ENCODE measurements at regions not wholly inside any gene's neighbourhood (a gene's known extent, or its start where the extent isn't known, plus 50 kb on each side); places are given as distances from the start of the nearest gene placed in this dataset.
"Not testable (repeated sequence)": the region's sequence is repeated elsewhere in the genome, so short reads cannot be mapped to it uniquely, and the experiment has no call there.

DNA sequence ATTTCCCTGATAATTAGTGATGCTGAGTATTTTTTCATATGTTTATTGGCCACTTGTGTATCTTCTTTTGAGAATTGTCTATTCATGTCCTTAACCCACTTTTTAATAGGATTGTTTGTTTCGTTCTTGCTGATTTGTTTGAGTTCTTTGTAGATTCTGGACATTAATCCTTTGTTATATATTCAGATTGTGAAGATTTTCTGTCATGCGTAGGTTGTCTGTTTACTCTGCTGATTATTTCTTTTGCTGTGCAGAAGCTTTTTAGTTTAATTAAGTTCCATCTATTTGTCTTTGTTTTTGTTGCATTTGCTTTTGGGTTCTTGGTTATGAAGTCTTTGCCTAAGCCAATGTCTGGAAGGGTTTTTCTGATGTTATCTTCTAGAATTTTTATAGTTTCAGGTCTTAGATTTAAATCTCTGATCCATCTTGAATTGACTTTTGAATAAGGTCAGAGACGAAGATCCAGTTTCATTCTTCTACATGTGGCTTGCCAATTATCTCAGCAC, 438.4 kb upstream of the TBL1XR1 start:
- not testable (repeated sequence) for H3K27me3 Mint-ChIP-seq (ENCODE audit: low read depth); H3K9me3 Mint-ChIP-seq; H3K36me3 Mint-ChIP-seq (ENCODE audit: low read depth); H3K27ac Mint-ChIP-seq; H3K4me3 Mint-ChIP-seq; H3K4me1 Mint-ChIP-seq (ENCODE audit: low read depth)

DNA sequence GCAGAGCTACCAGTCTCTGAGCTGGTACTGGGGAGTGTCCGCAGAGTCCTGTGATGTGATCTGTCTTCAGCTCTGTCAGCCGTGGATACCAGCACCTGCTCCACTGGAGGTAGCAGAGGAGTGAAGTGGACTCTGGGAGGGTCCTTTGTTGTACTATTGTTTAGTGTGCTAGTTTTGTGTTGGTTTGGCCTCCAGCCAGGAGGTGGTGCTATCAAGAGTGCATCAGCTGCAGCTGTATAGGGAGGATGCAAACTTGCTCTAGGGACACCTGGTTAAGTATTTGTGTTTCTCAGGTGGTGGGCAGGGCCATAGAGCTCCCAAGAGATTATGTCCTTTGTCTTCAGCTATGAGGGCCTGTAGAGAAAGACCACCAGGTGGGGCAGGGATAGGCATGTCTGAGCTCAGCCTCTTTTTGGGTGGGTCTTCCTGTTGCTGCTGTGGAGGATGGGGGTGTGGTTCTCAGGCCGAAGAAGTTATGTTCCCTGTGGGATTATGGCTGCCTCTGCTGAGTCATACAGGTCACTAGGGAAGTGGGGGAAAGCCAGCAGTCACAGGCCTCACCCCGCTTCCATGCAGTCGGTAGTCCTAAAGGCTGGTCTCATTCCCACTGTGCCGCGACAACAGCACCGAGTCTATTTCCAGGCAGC, 443.2 kb upstream of the TBL1XR1 start:
- no peaks in the 10 kb centered on the region for H3K27me3 Mint-ChIP-seq (ENCODE audit: low read depth)
- no peak overlapping the region for H3K27ac Mint-ChIP-seq
- no peaks in the 10 kb centered on the region for H3K36me3 Mint-ChIP-seq (ENCODE audit: low read depth)
- peaks cover 3% of the 10 kb centered on the region for H3K4me1 Mint-ChIP-seq (ENCODE audit: low read depth)
- H3K4me3 Mint-ChIP-seq = no peak overlapping the region
- peaks cover 10% of the 10 kb centered on the region for H3K9me3 Mint-ChIP-seq

DNA sequence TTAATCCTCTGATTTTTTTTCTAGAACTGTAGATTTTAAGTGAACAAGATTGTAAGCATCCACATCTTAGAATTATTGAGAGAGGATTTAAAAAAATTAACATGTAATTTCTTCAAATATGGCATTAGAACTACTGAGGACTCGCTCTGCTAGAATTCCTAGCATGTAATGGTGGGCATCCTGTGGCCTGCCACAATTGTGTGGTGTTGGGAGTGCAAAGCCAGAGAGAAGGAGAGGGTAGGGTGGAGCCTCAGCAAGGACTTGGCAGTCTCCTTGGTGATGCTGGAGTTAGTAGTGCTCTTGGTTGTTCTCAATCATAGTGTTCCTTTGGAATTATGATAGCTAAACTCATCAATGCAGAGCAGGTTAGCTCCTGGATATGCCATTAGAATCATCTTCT, 443.9 kb upstream of the TBL1XR1 start:
- Mint-ChIP-seq H3K36me3 (ENCODE audit: low read depth) (no peaks in the 10 kb centered on the region), H3K27me3 (ENCODE audit: low read depth) (no peaks in the 10 kb centered on the region), H3K27ac (no peak overlapping the region), H3K9me3 (peaks cover 10% of the 10 kb centered on the region), H3K4me1 (ENCODE audit: low read depth) (peaks cover 3% of the 10 kb centered on the region), H3K4me3 (no peak overlapping the region)

DNA sequence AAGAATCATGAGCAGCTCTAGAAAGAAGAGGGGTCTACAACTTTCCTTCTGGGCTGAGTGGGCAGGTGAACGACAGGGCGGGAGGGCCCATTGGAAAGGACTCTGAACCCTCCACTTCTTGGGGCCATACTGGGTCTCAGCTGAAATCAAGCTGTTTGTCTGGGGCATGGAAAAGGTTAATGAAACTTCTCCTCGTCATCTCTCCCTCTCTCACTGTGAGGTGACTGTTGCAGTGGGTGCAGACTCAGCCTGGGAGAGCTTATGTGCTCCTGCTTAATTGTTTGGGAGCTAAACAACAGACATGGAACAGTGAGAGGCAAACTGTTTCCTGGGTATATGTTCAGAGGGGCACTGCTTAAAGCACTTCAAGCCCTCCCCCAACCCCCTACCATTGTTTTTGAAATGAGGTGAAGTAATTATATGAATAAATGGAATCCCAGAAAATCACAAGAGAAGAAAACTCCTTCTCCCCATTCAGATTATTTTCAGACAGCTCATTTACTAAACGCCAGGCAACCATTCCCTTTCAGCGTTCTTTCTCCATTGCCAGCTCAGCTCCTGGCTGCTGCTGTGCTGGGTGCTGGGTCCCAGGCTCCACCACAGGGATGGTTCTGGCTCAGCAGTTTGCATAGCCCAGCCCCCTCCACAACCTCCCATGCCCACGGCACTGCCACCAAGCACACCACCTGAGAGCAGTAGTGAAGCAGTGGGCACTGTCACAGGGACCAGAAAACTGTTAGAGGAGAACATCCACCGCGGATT, 444.9 kb upstream of the TBL1XR1 start:
- H3K9me3 Mint-ChIP-seq = peaks cover 10% of the 10 kb centered on the region
- H3K27me3 Mint-ChIP-seq (ENCODE audit: low read depth) = no peaks in the 10 kb centered on the region
- H3K36me3 Mint-ChIP-seq (ENCODE audit: low read depth) = no peaks in the 10 kb centered on the region
- H3K4me3 Mint-ChIP-seq = no peak overlapping the region
- H3K27ac Mint-ChIP-seq = no peak overlapping the region
- peaks cover 12% of the 10 kb centered on the region for H3K4me1 Mint-ChIP-seq (ENCODE audit: low read depth)

DNA sequence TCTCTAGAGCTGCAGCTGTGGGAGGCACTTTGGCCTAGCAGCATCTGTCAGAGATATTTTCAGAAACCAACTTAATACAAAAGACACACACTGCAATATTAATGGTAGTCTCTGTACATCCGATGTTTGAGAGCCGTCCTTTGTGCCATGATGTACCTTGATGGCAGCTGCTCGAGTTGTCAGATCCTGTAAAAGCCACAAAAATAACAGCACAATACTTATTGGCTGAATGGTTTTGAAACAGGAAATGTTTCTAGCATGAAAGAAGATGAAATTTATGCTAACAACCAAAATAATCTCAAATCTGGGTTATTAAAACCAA, 445.5 kb upstream of the TBL1XR1 start:
- no peaks in the 10 kb centered on the region for H3K36me3 Mint-ChIP-seq (ENCODE audit: low read depth)
- H3K9me3 Mint-ChIP-seq = peaks cover 10% of the 10 kb centered on the region
- H3K27me3 Mint-ChIP-seq (ENCODE audit: low read depth) = no peaks in the 10 kb centered on the region
- H3K27ac Mint-ChIP-seq = no peak overlapping the region
- peaks cover 17% of the 10 kb centered on the region for H3K4me1 Mint-ChIP-seq (ENCODE audit: low read depth)
- H3K4me3 Mint-ChIP-seq = no peak overlapping the region

DNA sequence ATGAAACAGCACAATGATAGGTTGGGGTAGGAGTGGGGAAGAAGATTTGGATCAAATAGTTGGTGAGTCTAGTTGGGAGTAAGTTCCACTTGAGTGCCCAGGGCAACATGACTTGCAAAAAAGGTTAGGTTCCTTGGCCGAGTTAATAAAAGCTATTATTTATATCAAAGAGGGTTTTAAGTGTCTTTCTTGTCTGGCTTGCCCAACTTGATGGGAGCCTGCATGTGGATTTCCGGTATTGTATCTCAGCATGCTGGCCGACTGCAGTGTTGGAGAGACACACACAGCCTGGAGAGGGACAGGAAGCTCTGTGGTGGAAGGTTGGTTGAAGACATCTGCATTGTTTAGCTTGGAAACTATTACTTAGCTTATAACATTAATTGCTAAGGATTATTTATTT, 449.5 kb upstream of the TBL1XR1 start:
- Mint-ChIP-seq H3K4me3 (no peak overlapping the region), H3K27me3 (ENCODE audit: low read depth) (no peaks in the 10 kb centered on the region), H3K27ac (peak overlapping the region; percentile 41), H3K9me3 (no peaks in the 10 kb centered on the region), H3K4me1 (ENCODE audit: low read depth) (peaks cover 24% of the 10 kb centered on the region), H3K36me3 (ENCODE audit: low read depth) (no peaks in the 10 kb centered on the region)

DNA sequence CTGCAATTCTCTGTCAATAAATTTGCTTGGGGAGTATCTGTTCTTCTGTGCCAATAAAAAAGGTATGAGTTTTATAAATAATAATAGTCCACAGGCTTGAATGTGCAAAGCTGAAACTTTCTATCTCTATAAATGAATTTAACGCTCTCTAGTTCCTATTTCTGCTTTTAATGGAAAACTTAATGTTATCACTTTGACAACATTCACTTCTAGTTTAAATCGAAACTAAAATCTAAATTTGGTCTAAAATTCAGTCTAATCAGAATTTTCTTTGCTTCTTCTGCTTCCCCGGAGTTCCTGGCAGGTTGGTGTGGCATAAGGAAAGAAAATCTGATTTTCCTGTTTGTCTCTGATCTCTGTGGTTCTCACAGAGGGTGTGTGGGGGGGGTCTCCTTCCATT, 450.1 kb upstream of the TBL1XR1 start:
- Mint-ChIP-seq H3K4me3 (peak overlapping the region; percentile 36), H3K27me3 (ENCODE audit: low read depth) (no peaks in the 10 kb centered on the region), H3K9me3 (no peaks in the 10 kb centered on the region), H3K27ac (no peak overlapping the region), H3K36me3 (ENCODE audit: low read depth) (no peaks in the 10 kb centered on the region), H3K4me1 (ENCODE audit: low read depth) (peaks cover 24% of the 10 kb centered on the region)

DNA sequence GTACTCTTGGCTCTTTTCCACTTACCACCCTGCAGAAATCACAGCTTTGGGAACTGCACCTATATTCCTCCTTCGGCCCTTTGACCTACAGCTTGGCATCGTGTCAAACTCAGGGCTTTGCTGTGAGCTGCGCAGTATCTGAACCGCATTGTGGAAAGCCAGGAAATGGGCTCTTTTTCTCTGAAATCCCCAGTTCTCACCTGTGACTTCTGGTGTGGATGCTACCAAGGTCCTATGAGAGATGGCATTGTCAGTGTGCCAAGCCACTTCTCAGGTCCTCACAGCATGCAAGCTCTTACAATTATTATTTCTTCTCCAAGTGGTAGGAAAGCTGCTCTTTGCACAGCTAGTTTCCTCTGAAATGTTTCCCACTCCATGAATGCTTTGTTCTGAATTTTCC, 450.6 kb upstream of the TBL1XR1 start:
- Mint-ChIP-seq H3K36me3 (ENCODE audit: low read depth) (no peaks in the 10 kb centered on the region), H3K9me3 (no peaks in the 10 kb centered on the region), H3K27ac (no peak overlapping the region), H3K27me3 (ENCODE audit: low read depth) (no peaks in the 10 kb centered on the region), H3K4me1 (ENCODE audit: low read depth) (peaks cover 24% of the 10 kb centered on the region), H3K4me3 (peak overlapping the region; percentile 36)

DNA sequence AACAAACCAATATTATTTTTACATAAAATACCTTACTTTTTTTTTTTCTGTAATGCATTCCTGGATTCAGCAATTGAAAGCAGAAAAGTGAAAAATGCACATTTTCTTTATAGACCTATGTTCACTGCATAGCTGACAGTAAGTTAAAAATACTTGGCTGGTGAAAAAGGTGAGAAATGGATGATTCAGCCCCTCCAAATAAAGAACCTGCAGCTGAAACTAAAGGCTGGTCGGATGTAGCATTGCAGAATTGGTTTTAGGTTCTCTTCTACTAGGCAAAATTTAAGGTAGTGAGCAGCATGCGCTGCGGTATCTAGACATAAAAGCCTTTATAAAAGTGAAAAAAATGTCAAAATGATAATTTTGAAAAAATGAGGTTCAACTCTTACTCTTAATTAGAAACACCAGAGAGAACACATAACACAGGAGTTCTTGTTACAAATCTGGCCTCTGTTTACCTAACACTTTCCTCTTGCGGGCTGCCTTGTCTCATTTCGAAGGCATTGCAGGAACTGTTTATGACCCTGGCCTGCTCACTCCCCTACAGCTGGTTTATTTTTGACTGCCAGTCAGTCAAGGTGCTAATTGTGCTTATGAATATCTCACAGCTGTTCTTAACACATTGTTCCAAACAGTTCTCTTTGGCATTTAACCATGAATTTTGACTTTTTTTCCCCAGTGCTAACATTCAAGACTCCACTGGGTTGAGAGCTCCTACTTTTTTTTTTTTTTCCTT, 455.4 kb upstream of the TBL1XR1 start:
- Mint-ChIP-seq H3K27ac (no peak overlapping the region), H3K4me1 (ENCODE audit: low read depth) (peaks cover 10% of the 10 kb centered on the region), H3K4me3 (no peak overlapping the region), H3K36me3 (ENCODE audit: low read depth) (no peaks in the 10 kb centered on the region), H3K27me3 (ENCODE audit: low read depth) (no peaks in the 10 kb centered on the region), H3K9me3 (peaks cover 4% of the 10 kb centered on the region)

DNA sequence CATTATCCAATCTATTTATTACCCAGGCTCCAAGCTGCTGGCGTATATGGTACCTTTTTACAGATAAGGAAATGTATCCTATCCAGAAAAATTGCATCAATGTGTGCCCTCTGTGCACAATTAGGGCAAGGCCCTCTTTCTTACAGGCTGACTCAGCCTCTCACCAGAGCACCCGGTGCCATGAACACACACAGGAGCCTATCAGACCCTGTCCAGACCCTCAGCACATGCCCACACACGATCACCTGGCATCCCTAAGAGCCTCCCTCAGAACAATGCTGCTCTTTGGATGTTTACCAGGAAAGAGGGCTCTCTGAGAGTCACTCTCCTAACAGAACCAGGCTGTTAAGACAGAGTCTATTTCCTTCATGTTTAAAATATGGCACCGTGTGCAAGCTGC, 460.0 kb upstream of the TBL1XR1 start:
- H3K4me3 Mint-ChIP-seq = no peak overlapping the region
- no peaks in the 10 kb centered on the region for H3K27me3 Mint-ChIP-seq (ENCODE audit: low read depth)
- H3K9me3 Mint-ChIP-seq = peaks cover 6% of the 10 kb centered on the region
- no peaks in the 10 kb centered on the region for H3K4me1 Mint-ChIP-seq (ENCODE audit: low read depth)
- no peaks in the 10 kb centered on the region for H3K36me3 Mint-ChIP-seq (ENCODE audit: low read depth)
- no peak overlapping the region for H3K27ac Mint-ChIP-seq

DNA sequence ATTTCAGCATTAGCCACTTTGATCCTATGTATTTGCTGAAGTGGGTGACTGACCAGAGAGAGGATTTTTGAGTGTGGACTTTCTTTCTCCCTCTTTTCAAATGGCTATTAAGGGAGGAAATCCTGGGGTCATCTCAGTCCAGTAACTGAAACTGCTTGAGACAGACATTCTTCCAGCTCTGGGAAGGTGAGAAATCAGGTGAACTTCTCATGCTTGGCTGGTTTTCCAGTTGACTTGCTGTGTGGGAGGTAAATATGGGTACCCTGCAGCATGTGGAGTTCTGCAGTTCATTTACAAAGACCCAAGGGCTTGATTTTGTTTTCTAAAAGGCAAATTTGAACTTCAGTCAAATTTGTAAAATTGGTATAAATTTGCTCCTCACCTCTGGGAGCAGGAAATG, 461.1 kb upstream of the TBL1XR1 start:
- Mint-ChIP-seq H3K9me3 (peaks cover 6% of the 10 kb centered on the region), H3K4me1 (ENCODE audit: low read depth) (no peaks in the 10 kb centered on the region), H3K27ac (no peak overlapping the region), H3K36me3 (ENCODE audit: low read depth) (no peaks in the 10 kb centered on the region), H3K27me3 (ENCODE audit: low read depth) (no peaks in the 10 kb centered on the region), H3K4me3 (no peak overlapping the region)

DNA sequence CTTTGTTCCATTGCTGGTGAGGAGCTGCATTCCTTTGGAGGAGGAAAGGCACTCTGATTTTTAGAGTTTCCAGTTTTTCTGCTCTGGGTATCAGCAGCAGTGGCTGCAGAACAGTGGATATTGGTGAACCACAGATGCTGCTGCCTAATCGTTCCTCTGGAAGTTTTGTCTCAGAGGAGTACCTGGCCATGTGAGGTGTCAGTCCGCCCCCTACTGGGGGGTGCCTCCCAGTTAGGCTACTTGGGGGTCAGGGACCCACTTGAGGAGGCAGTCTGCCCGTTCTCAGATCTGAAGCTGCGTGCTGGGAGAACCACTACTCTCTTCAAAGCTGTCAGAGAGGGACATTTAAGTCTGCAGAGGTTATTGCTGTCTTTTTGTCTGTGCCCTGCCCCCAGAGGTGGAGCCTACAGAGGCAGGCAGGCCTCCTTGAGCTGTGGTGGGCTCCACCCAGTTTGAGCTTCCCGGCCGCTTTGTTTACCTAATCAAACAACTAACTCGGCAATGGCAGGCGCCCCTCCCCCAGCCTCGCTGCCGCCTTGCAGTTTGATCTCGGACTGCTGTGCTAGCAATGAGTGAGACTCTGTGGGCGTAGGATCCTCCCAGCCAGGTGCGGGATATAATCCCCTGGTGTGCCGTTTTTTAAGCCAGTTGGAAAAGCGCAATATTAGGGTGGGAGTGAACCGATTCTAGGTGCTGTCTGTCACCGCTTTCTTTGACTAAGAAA, 467.3 kb upstream of the TBL1XR1 start:
- H3K4me3 Mint-ChIP-seq; H3K4me1 Mint-ChIP-seq (ENCODE audit: low read depth); H3K27me3 Mint-ChIP-seq (ENCODE audit: low read depth); H3K27ac Mint-ChIP-seq; H3K9me3 Mint-ChIP-seq; H3K36me3 Mint-ChIP-seq (ENCODE audit: low read depth): not testable (repeated sequence)

DNA sequence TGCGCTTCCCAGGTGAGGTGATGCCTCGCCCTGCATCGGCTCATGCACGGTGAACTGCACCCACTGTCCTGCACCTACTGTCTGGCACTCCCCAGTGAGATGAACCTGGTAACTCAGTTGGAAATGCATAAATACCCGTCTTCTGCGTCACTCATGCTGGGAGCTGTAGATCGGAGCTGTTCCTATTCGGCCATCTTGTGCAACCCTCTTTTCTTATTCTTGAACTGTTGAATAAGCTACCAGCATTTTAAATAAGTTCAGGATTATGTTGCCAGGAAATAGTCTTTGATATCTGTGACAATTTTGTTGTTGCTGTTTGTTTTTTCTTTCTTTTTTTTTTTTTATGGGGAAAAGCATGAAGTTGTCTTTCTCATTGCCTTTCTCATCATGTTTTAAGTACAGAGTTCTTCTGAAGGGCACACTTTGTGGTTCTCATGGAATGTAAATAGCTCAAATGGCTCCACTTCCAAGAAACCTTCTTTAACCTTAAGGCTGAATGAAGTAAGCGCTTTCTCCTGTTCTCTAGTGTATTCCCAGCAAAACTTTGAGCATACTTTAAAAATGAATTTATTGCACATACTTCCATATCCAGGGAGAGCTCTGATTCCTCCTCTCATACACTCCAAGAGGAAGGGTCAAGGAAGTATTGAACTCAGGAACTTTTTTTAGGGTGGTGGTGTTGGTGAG, 468.0 kb upstream of the TBL1XR1 start:
- Mint-ChIP-seq H3K4me3 (no peak overlapping the region), H3K27ac (no peak overlapping the region), H3K27me3 (ENCODE audit: low read depth) (no peaks in the 10 kb centered on the region), H3K4me1 (ENCODE audit: low read depth) (no peaks in the 10 kb centered on the region), H3K36me3 (ENCODE audit: low read depth) (no peaks in the 10 kb centered on the region), H3K9me3 (peaks cover 4% of the 10 kb centered on the region)

DNA sequence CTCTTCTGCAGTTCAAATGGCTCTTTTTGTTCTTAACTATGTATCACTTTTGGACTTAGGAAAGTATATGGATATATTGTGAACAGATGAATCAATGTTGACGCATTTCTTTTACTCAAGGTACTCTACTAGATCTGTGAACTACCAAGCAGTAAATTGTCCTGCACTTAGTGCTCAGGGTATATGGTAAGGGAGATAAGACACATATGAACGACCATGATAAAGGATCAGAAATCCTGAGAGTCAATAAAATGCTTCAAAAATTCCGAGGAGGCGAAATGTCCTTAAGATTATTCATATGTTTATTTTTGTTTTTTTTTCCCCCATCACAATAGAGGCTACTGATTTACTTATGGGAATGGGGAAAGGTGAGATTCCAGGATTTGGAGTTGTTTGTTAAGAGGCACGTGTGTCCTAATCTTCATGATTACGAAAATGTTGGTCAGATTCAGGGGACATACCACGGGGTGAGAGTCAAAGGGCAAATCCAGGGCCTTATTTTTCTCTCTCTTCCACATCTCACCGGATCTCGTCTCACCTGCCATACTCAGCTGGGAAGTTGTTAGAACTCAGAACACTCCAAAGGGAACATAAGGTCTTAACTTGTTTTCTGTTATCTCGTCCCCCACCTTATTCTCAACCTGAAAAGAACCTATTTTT, 475.1 kb upstream of the TBL1XR1 start:
- H3K4me3 Mint-ChIP-seq = no peak overlapping the region
- no peaks in the 10 kb centered on the region for H3K4me1 Mint-ChIP-seq (ENCODE audit: low read depth)
- no peaks in the 10 kb centered on the region for H3K36me3 Mint-ChIP-seq (ENCODE audit: low read depth)
- no peaks in the 10 kb centered on the region for H3K27me3 Mint-ChIP-seq (ENCODE audit: low read depth)
- H3K9me3 Mint-ChIP-seq = no peaks in the 10 kb centered on the region
- no peak overlapping the region for H3K27ac Mint-ChIP-seq
